Glutamatergic neuron (in vitro differentiated cells): ENCODE measurements at regions not wholly inside any gene's neighbourhood (a gene's known extent, or its start where the extent isn't known, plus 50 kb on each side); places are given as distances from the start of the nearest gene placed in this dataset.

Experiments
- DNase-seq: peaks from one replicate; pipeline ENCODE4 v3.0.0; 2022
- H3K27ac Mint-ChIP-seq: one replicate; pipeline ENCODE4 v1.8.0; 2020; ENCODE audit warnings: mild to moderate bottlenecking, mixed read lengths, inconsistent platforms; ENCODE audit not compliant: unreplicated experiment
- H3K27me3 Mint-ChIP-seq: one replicate; pipeline ENCODE4 v1.8.0; 2020; ENCODE audit warnings: mild to moderate bottlenecking, moderate library complexity, mixed read lengths, inconsistent platforms; ENCODE audit not compliant: unreplicated experiment
- H3K36me3 Mint-ChIP-seq: one replicate; pipeline ENCODE4 v1.8.0; 2020; ENCODE audit warnings: mild to moderate bottlenecking, mixed read lengths, inconsistent platforms; ENCODE audit not compliant: unreplicated experiment
- H3K4me1 Mint-ChIP-seq: one replicate; pipeline ENCODE4 v1.8.0; 2020; ENCODE audit warnings: mild to moderate bottlenecking, low read depth, mixed read lengths, inconsistent platforms; ENCODE audit not compliant: unreplicated experiment
- H3K4me3 Mint-ChIP-seq: one replicate; pipeline ENCODE4 v1.8.0; 2020; ENCODE audit warnings: mild to moderate bottlenecking, mixed read lengths, inconsistent platforms; ENCODE audit not compliant: unreplicated experiment
- H3K9me3 Mint-ChIP-seq: one replicate; pipeline ENCODE4 v1.8.0; 2020; ENCODE audit warnings: mild to moderate bottlenecking, moderate library complexity, mixed read lengths, inconsistent platforms; ENCODE audit not compliant: unreplicated experiment
- TF ChIP-seq, protein P1 (sequence below): fragments of 200-600 bp; sonication (generic); IDR thresholded peaks from one replicate; pipeline ENCODE4 v1.5.0; 2021; ENCODE audit not compliant: partially characterized antibody, unreplicated experiment

DNA sequence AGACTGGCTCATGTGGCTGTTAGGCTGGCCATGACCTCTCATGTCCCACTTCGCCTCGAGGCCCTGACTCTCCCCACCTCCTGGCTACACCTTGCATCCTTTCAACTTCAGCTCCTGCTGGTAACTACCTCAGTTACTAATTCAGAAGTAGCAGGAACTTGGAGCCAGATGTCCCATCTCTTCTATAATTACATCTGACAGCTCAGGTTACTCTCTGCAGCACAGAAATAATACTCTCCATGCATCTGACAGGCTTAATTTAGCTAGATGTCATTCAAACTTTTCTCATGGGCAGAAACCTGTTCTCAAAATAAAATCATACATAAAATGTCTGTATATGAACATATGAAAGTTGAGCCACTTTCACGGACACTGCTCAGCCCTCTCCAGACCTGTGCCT, 92.2 kb upstream of the IL33 start:
- Mint-ChIP-seq H3K27me3 (no peaks in the 10 kb centered on the region), H3K9me3 (no peaks in the 10 kb centered on the region), H3K36me3 (no peaks in the 10 kb centered on the region), H3K4me1 (peaks cover 3% of the 10 kb centered on the region), H3K4me3 (no peak overlapping the region), H3K27ac (no peak overlapping the region)
- TF ChIP-seq, protein P1, sequence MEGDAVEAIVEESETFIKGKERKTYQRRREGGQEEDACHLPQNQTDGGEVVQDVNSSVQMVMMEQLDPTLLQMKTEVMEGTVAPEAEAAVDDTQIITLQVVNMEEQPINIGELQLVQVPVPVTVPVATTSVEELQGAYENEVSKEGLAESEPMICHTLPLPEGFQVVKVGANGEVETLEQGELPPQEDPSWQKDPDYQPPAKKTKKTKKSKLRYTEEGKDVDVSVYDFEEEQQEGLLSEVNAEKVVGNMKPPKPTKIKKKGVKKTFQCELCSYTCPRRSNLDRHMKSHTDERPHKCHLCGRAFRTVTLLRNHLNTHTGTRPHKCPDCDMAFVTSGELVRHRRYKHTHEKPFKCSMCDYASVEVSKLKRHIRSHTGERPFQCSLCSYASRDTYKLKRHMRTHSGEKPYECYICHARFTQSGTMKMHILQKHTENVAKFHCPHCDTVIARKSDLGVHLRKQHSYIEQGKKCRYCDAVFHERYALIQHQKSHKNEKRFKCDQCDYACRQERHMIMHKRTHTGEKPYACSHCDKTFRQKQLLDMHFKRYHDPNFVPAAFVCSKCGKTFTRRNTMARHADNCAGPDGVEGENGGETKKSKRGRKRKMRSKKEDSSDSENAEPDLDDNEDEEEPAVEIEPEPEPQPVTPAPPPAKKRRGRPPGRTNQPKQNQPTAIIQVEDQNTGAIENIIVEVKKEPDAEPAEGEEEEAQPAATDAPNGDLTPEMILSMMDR, result no peak
- DNase-seq, result no peak

DNA sequence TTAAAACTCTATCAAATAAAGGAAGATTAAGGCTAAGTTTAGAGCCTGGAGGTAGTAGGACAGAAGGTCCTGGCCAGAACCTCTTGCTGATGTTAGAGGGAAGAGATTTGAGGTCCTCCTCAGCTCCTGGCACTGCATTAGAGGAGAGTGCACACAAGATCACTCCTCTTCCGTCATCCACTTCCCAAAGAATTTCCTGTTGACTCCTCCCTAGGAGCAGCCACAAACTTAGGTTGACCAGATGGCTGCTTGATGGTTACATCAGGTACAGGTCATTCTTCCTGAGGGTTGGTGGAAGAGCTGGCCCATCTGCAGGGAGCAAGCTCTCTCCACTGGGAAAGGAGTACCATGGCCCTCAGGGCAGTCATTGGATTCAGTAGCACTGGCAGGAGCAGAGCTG, 93.9 kb upstream of the IL33 start:
- Mint-ChIP-seq H3K27me3 (no peaks in the 10 kb centered on the region), H3K4me1 (peaks cover 3% of the 10 kb centered on the region), H3K9me3 (no peaks in the 10 kb centered on the region), H3K27ac (no peak overlapping the region), H3K4me3 (no peak overlapping the region), H3K36me3 (no peaks in the 10 kb centered on the region)
- TF ChIP-seq, protein P1, result no peak
- DNase-seq, result no peak

DNA sequence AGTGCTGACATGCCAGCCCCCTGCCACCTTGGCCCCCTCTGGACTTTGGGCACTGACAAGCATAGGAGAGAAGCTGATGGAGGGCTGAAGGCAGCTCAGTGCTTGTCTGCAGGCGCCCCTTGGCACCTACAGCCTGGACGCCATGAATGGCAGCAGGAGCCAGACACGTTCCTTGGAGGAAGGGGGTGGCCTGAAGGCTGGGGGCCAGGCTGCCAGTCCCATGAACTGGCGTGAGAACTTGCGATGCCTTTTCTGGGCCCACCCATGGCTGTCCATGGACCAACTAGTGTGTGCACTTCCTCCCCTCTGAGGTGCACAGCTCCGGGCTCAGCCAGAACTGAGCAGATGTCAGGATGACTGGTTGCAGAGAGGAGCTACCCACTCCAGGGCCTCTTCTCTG, 99.0 kb upstream of the RANBP6 start:
- DNase-seq, result no peak
- H3K27ac Mint-ChIP-seq, result no peak overlapping the region
- H3K9me3 Mint-ChIP-seq, result no peaks in the 10 kb centered on the region
- H3K4me1 Mint-ChIP-seq, result no peaks in the 10 kb centered on the region
- TF ChIP-seq, protein P1, result no peak
- no peaks in the 10 kb centered on the region for H3K36me3 Mint-ChIP-seq
- H3K27me3 Mint-ChIP-seq, result peaks cover 1% of the 10 kb centered on the region
- no peak overlapping the region for H3K4me3 Mint-ChIP-seq

DNA sequence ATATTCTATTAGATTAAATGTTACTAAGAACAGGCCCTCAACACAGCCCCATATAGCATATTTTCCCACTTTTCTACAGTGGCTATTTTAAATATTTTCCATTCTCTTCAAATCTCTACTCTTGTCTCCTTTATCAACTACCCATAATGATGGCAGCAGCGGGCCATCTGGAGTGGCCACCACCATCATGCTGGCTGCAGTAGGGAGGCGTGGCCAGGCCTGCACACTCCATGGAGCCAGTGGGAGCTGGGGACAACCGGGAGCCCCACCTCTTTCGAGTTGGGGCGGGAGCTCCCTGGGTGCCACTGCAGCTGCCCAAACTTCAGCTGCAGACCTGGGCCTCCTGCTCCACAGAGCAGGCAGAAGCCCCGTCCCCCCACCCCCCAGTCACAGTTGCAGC, 98.4 kb upstream of the RANBP6 start:
- no peak for DNase-seq
- peaks cover 1% of the 10 kb centered on the region for H3K27me3 Mint-ChIP-seq
- no peak overlapping the region for H3K4me3 Mint-ChIP-seq
- no peaks in the 10 kb centered on the region for H3K36me3 Mint-ChIP-seq
- H3K4me1 Mint-ChIP-seq, result no peaks in the 10 kb centered on the region
- TF ChIP-seq, protein P1, result no peak
- H3K27ac Mint-ChIP-seq, result no peak overlapping the region
- H3K9me3 Mint-ChIP-seq, result no peaks in the 10 kb centered on the region

DNA sequence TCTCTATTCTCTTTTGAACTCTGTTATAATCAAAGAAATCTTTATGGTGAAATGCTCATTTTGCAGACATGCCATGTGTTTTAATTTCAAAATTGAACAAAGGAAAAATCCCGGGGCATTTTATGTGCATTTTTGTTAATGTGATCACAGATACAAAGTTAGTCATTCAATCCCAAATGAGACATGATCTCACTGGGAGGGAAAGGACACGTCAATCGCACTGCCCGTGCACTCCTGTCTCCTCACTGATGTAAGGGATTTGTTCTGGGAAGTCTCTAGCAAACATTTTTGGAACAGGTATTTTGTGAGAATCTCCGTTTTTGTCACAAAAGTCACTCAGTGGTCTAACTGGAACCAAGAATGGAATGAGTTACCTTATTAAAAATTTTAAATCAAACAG, 97.9 kb upstream of the RANBP6 start:
- Mint-ChIP-seq H3K4me3 (no peak overlapping the region), H3K4me1 (no peaks in the 10 kb centered on the region), H3K36me3 (no peaks in the 10 kb centered on the region), H3K9me3 (no peaks in the 10 kb centered on the region), H3K27me3 (peaks cover 1% of the 10 kb centered on the region), H3K27ac (no peak overlapping the region)
- no peak for DNase-seq
- TF ChIP-seq, protein P1, result no peak
